ENCODE measurements at regions not wholly inside any gene's neighbourhood (a gene's known extent, or its start where the extent isn't known, plus 50 kb on each side); places are given as distances from the start of the nearest gene placed in this dataset.
A peak's percentile ranks its signal among the peaks of the same experiment; 100 is the strongest.
"Not testable (repeated sequence)": the region's sequence is repeated elsewhere in the genome, so short reads cannot be mapped to it uniquely, and the experiment has no call there.

- Histone ChIP-seq H3K9me3 (ENCODE audit: low read length) (no peaks in the 10 kb centered on the region), H3F3A (ENCODE audit: insufficient read depth, low read length) (no peaks in the 10 kb centered on the region; the same call in 1 of the 2 replicates), H3K79me2 (ENCODE audit: insufficient read depth, low read length) (no peaks in the 10 kb centered on the region), H3K4me2 (ENCODE audit: low read length) (no peak overlapping the region), H3K36me3 (ENCODE audit: insufficient read depth, low read length) (no peaks in the 10 kb centered on the region), H3K9ac (ENCODE audit: low read length) (no peak overlapping the region), H4K20me1 (ENCODE audit: insufficient read depth, low read length) (no peaks in the 10 kb centered on the region), H3K9me2 (ENCODE audit: low read depth, low read length) (no peaks in the 10 kb centered on the region), H3K27me3 (ENCODE audit: insufficient read depth, low read length) (no peaks in the 10 kb centered on the region), H3K4me1 (ENCODE audit: insufficient read depth, low read length, severe bottlenecking) (peaks cover 32% of the 10 kb centered on the region), H3K27ac (ENCODE audit: low read depth, low read length, poor library complexity, severe bottlenecking) (peak overlapping the region; percentile 59), H2AFZ (ENCODE audit: low read length) (no peak overlapping the region), H3K4me3 (ENCODE audit: low read depth, low read length, poor library complexity, severe bottlenecking) (no peak overlapping the region)
- TF ChIP-seq EZH2 (IDR thresholded peaks at IDR 0.05; ENCODE audit: borderline replicate concordance, low read length) = no peak
- TF ChIP-seq CTCF (IDR thresholded peaks at IDR 0.05; ENCODE audit: low read length) = no peak
Observed at GRCh38 chr14:61609884-61610283, 85.4 kb upstream of the HIF1A start.

GRCh38 chr14:61610900-61611299 lies 84.4 kb upstream of the HIF1A start:
- Histone ChIP-seq H3K27ac (ENCODE audit: low read depth, low read length, poor library complexity, severe bottlenecking) (no peak overlapping the region), H4K20me1 (ENCODE audit: insufficient read depth, low read length) (no peaks in the 10 kb centered on the region), H3K4me1 (ENCODE audit: insufficient read depth, low read length, severe bottlenecking) (peaks cover 32% of the 10 kb centered on the region), H3K9me2 (ENCODE audit: low read depth, low read length) (no peaks in the 10 kb centered on the region), H3K9ac (ENCODE audit: low read length) (no peak overlapping the region), H3K79me2 (ENCODE audit: insufficient read depth, low read length) (no peaks in the 10 kb centered on the region), H3K27me3 (ENCODE audit: insufficient read depth, low read length) (no peaks in the 10 kb centered on the region), H3F3A (ENCODE audit: insufficient read depth, low read length) (no peaks in the 10 kb centered on the region; the same call in 1 of the 2 replicates), H3K9me3 (ENCODE audit: low read length) (no peaks in the 10 kb centered on the region), H3K4me2 (ENCODE audit: low read length) (no peak overlapping the region), H2AFZ (ENCODE audit: low read length) (no peak overlapping the region), H3K36me3 (ENCODE audit: insufficient read depth, low read length) (no peaks in the 10 kb centered on the region), H3K4me3 (ENCODE audit: low read depth, low read length, poor library complexity, severe bottlenecking) (no peak overlapping the region)
- TF ChIP-seq CTCF (IDR thresholded peaks at IDR 0.05; ENCODE audit: low read length) = no peak
- TF ChIP-seq EZH2 (IDR thresholded peaks at IDR 0.05; ENCODE audit: borderline replicate concordance, low read length) = no peak

- no peaks in the 10 kb centered on the region for H3K9me2 ChIP-seq (ENCODE audit: low read depth, low read length)
- H3K79me2 ChIP-seq (ENCODE audit: insufficient read depth, low read length) = no peaks in the 10 kb centered on the region
- H3K9ac ChIP-seq (ENCODE audit: low read length) = no peak overlapping the region
- H4K20me1 ChIP-seq (ENCODE audit: insufficient read depth, low read length) = no peaks in the 10 kb centered on the region
- H3K4me2 ChIP-seq (ENCODE audit: low read length) = no peak overlapping the region
- no peak overlapping the region for H3K27ac ChIP-seq (ENCODE audit: low read depth, low read length, poor library complexity, severe bottlenecking)
- H3K4me1 ChIP-seq (ENCODE audit: insufficient read depth, low read length, severe bottlenecking) = peaks cover 23% of the 10 kb centered on the region
- no peaks in the 10 kb centered on the region for H3K9me3 ChIP-seq (ENCODE audit: low read length)
- no peaks in the 10 kb centered on the region for H3K36me3 ChIP-seq (ENCODE audit: insufficient read depth, low read length)
- no peak for TF ChIP-seq CTCF (IDR thresholded peaks at IDR 0.05; ENCODE audit: low read length)
- TF ChIP-seq EZH2 (IDR thresholded peaks at IDR 0.05; ENCODE audit: borderline replicate concordance, low read length) = no peak
- no peak overlapping the region for H2AFZ ChIP-seq (ENCODE audit: low read length)
- no peaks in the 10 kb centered on the region; the same call in 1 of the 2 replicates for H3F3A ChIP-seq (ENCODE audit: insufficient read depth, low read length)
- H3K27me3 ChIP-seq (ENCODE audit: insufficient read depth, low read length) = no peaks in the 10 kb centered on the region
- H3K4me3 ChIP-seq (ENCODE audit: low read depth, low read length, poor library complexity, severe bottlenecking) = no peak overlapping the region
Observed at GRCh38 chr14:61611880-61612630, 83.3 kb upstream of the HIF1A start.

GRCh38 chr14:61613006-61613405 lies 82.3 kb upstream of the HIF1A start:
- H3K9me2 ChIP-seq (ENCODE audit: low read depth, low read length); H3K4me2 ChIP-seq (ENCODE audit: low read length); H3K27ac ChIP-seq (ENCODE audit: low read depth, low read length, poor library complexity, severe bottlenecking); H2AFZ ChIP-seq (ENCODE audit: low read length); H3K79me2 ChIP-seq (ENCODE audit: insufficient read depth, low read length); H3K36me3 ChIP-seq (ENCODE audit: insufficient read depth, low read length); H3F3A ChIP-seq (ENCODE audit: insufficient read depth, low read length); H3K27me3 ChIP-seq (ENCODE audit: insufficient read depth, low read length); H3K9ac ChIP-seq (ENCODE audit: low read length); H4K20me1 ChIP-seq (ENCODE audit: insufficient read depth, low read length); H3K4me3 ChIP-seq (ENCODE audit: low read depth, low read length, poor library complexity, severe bottlenecking); H3K9me3 ChIP-seq (ENCODE audit: low read length): not testable (repeated sequence)
- H3K4me1 ChIP-seq (ENCODE audit: insufficient read depth, low read length, severe bottlenecking) = peaks cover 13% of the 10 kb centered on the region

Data from OCI-LY1 (cell line).